NCI-H2171 treated with DMSO at 0.1 percent for 48 hours (cell line): ENCODE measurements at regions not wholly inside any gene's neighbourhood (a gene's known extent, or its start where the extent isn't known, plus 50 kb on each side); places are given as distances from the start of the nearest gene placed in this dataset.
A peak's percentile ranks its signal among the peaks of the same experiment; 100 is the strongest.
"Not testable (repeated sequence)": the region's sequence is repeated elsewhere in the genome, so short reads cannot be mapped to it uniquely, and the experiment has no call there.

Source experiments
- DNase-seq: peaks from one replicate; lab custom pipeline; 2025; lab: John Stamatoyannopoulos, UW

GRCh38 chr18:65162086-65162485 is 588.7 kb upstream of the CDH7 start:
- not testable (repeated sequence) for DNase-seq

- DNase-seq = peak; percentile 38
These were observed 604.3 kb upstream of the CDH7 start for GRCh38 chr18:65146482-65147021.

- no peak for DNase-seq
These were observed 605.5 kb upstream of the CDH7 start for GRCh38 chr18:65145312-65145711.

- no peak for DNase-seq
These were observed 617.2 kb upstream of the CDH7 start for GRCh38 chr18:65133610-65134009.

- DNase-seq = no peak
These were observed 626.2 kb upstream of the CDH7 start for GRCh38 chr18:65124633-65125032.

- no peak for DNase-seq
These were observed 646.9 kb upstream of the CDH7 start for GRCh38 chr18:65103864-65104263.

- peak; percentile 95 for DNase-seq
These were observed 657.5 kb upstream of the CDH7 start for GRCh38 chr18:65093346-65093745.

GRCh38 chr18:65091744-65092329 is 659.0 kb upstream of the CDH7 start:
- DNase-seq = peak; percentile 72

- DNase-seq = peak; percentile 8
These were observed 667.9 kb upstream of the CDH7 start for GRCh38 chr18:65082907-65083306.

- DNase-seq = no peak
These were observed 669.0 kb upstream of the CDH7 start for GRCh38 chr18:65081786-65082185.

- DNase-seq = no peak
These were observed 677.7 kb upstream of the CDH7 start for GRCh38 chr18:65073060-65073550.

- no peak for DNase-seq
These were observed 693.3 kb upstream of the CDH7 start for GRCh38 chr18:65057439-65058083.

- no peak for DNase-seq
These were observed 694.2 kb upstream of the CDH7 start for GRCh38 chr18:65056575-65056974.

GRCh38 chr18:65049586-65049985 is 701.2 kb upstream of the CDH7 start:
- DNase-seq = no peak

- no peak for DNase-seq
These were observed 711.2 kb upstream of the CDH7 start for GRCh38 chr18:65039578-65039977.

GRCh38 chr18:65035701-65036100 is 715.1 kb upstream of the CDH7 start:
- DNase-seq = no peak

- DNase-seq = peak; percentile 79
These were observed 725.1 kb upstream of the CDH7 start for GRCh38 chr18:65025756-65026155.

- no peak for DNase-seq
These were observed 729.8 kb upstream of the CDH7 start for GRCh38 chr18:65021021-65021420.

- DNase-seq = no peak
These were observed 732.6 kb upstream of the CDH7 start for GRCh38 chr18:65018184-65018583.

- no peak for DNase-seq
These were observed 733.4 kb upstream of the CDH7 start for GRCh38 chr18:65017372-65017760.

GRCh38 chr18:65016631-65017371 is 734.0 kb upstream of the CDH7 start:
- no peak for DNase-seq

GRCh38 chr18:64994370-64994769 is 756.4 kb upstream of the CDH7 start:
- no peak for DNase-seq

GRCh38 chr18:64993695-64994094 is 757.1 kb upstream of the CDH7 start:
- no peak for DNase-seq
